ENCODE measurements at regions not wholly inside any gene's neighbourhood (a gene's known extent, or its start where the extent isn't known, plus 50 kb on each side); places are given as distances from the start of the nearest gene placed in this dataset.

DNA sequence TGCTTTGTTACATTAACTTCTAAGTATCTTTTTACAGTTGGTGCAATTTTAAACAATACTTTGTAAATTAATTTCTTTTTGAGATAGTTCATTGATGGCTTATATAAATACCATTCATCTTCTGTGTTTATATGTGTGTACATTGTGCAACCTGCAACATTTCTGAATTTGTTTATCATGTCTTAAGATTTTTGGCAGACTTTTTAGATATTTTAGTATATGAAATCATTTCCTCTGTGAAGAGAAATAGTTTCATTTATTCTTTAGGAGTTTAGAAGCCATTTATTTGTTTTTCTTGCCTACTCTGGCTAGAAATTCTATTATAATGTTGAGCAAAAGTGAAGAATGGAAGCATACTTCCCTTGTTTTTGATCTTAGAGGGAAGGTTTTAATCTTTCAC lies 337.8 kb upstream of the DSEL start:
- no TSS peak for BruUV-seq (replicated peaks)
- POLR2A ChIA-PET (ENCODE audit: unreplicated experiment), result no interaction called here

DNA sequence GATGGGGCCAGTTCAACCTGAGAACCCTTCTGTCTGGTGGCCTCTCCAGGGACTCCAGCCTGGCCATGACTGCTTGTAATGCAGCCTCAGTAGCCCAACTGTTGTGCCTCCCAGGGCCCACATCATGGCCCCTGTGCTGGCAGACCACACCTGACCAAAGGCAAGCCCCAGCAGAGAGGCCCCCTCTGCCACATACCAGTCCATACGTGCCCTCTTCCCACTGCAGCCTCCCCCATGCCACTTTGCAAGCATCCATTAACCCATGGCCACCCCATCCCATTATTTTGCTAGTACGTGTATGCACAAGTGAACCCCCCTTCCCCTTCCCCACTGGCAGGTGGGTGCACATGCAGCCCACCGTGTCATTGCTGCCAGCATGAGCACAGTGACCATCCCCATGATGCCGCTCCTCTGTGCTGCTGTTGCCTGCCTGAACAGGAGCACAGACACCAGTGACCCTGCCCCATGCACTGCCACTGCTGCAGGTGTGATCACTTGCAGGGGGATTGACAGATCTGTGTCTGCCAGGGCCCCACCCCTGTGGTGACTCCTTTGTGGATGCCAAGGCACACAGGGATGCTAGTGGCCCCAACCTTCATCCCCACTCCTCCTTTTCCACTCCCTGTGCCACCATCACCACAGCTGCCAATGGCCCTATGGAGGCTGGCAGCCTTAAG lies 330.0 kb upstream of the DSEL start:
- CTCF ChIA-PET, result no interaction called here
- H3K4me1 ChIP-seq (replicated peaks; ENCODE audit: insufficient read depth), result no peaks in the 10 kb centered on the region
- no peak for DNase-seq
- H3K79me2 ChIP-seq (ENCODE audit: low read depth), result no peaks in the 10 kb centered on the region
- TF ChIP-seq, protein P1, sequence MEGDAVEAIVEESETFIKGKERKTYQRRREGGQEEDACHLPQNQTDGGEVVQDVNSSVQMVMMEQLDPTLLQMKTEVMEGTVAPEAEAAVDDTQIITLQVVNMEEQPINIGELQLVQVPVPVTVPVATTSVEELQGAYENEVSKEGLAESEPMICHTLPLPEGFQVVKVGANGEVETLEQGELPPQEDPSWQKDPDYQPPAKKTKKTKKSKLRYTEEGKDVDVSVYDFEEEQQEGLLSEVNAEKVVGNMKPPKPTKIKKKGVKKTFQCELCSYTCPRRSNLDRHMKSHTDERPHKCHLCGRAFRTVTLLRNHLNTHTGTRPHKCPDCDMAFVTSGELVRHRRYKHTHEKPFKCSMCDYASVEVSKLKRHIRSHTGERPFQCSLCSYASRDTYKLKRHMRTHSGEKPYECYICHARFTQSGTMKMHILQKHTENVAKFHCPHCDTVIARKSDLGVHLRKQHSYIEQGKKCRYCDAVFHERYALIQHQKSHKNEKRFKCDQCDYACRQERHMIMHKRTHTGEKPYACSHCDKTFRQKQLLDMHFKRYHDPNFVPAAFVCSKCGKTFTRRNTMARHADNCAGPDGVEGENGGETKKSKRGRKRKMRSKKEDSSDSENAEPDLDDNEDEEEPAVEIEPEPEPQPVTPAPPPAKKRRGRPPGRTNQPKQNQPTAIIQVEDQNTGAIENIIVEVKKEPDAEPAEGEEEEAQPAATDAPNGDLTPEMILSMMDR (conservative IDR thresholded peaks at IDR 0.05), result no peak
- no peak for TF ChIP-seq EZH2 (IDR thresholded peaks at IDR 0.05; ENCODE audit: low read depth)
- intact Hi-C loops (cut with micrococcal nuclease; ENCODE audit: unreplicated experiment), result no loop called here
- H3K9me3 ChIP-seq (ENCODE audit: insufficient read depth, low read depth), result no peaks in the 10 kb centered on the region
- no peaks in the 10 kb centered on the region; the same call in 1 of the 2 replicates for H3K9me2 ChIP-seq (ENCODE audit: insufficient read depth)
- no peaks in the 10 kb centered on the region for H3F3A ChIP-seq (ENCODE audit: insufficient read depth, low read depth)
- no peak overlapping the region for H3K4me3 ChIP-seq
- H3K27ac ChIP-seq, result no peak overlapping the region
- no peaks in the 10 kb centered on the region for H4K20me1 ChIP-seq (ENCODE audit: insufficient read depth)
- POLR2A ChIA-PET (ENCODE audit: unreplicated experiment), result no interaction called here
- no TSS peak for BruUV-seq (replicated peaks)
- no peak overlapping the region for H3K4me2 ChIP-seq
- H2AFZ ChIP-seq, result no peak overlapping the region
- H3K36me3 ChIP-seq (ENCODE audit: low read depth), result no peaks in the 10 kb centered on the region
- no peaks in the 10 kb centered on the region for H3K27me3 ChIP-seq (ENCODE audit: insufficient read depth, low read depth)

More for the DNA sequence above, 337.8 kb upstream of the DSEL start:
- no peaks in the 10 kb centered on the region for H4K20me1 ChIP-seq (ENCODE audit: insufficient read depth)
- H3K9me2 ChIP-seq (ENCODE audit: insufficient read depth), result no peaks in the 10 kb centered on the region; the same call in 1 of the 2 replicates
- H3K4me1 ChIP-seq (replicated peaks; ENCODE audit: insufficient read depth), result no peaks in the 10 kb centered on the region
- H3K27me3 ChIP-seq (ENCODE audit: insufficient read depth, low read depth), result no peaks in the 10 kb centered on the region
- H3F3A ChIP-seq (ENCODE audit: insufficient read depth, low read depth), result no peaks in the 10 kb centered on the region
- no peak overlapping the region for H3K4me3 ChIP-seq
- no peak overlapping the region for H3K27ac ChIP-seq
- CTCF ChIA-PET, result no interaction called here
- H3K9me3 ChIP-seq (ENCODE audit: insufficient read depth, low read depth), result no peaks in the 10 kb centered on the region
- intact Hi-C loops (cut with micrococcal nuclease; ENCODE audit: unreplicated experiment), result no loop called here
- H2AFZ ChIP-seq, result no peak overlapping the region
- H3K36me3 ChIP-seq (ENCODE audit: low read depth), result no peaks in the 10 kb centered on the region
- no peaks in the 10 kb centered on the region for H3K79me2 ChIP-seq (ENCODE audit: low read depth)
- TF ChIP-seq, protein P1 (conservative IDR thresholded peaks at IDR 0.05), result no peak
- TF ChIP-seq EZH2 (IDR thresholded peaks at IDR 0.05; ENCODE audit: low read depth), result no peak
- H3K4me2 ChIP-seq, result no peak overlapping the region
- DNase-seq, result no peak

DNA sequence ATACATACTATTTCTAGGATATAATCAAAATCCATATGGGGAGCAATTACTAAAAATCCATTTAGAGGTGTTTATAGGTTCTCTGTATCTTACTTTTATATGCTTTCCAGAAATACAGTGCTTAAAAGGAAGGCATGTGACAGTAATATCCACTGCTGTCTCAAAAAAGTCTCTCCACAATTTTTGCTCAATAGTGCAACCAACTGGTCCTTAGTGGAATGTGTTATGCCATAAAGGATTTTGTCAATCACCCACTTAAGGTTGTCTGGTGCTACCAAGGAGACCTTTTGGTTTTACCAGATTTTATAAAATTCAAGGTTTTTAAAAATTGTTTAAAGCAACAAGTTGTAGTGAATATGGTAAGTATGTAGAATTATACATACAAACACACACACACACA lies 328.5 kb upstream of the DSEL start:
- no peaks in the 10 kb centered on the region for H3K4me1 ChIP-seq (replicated peaks; ENCODE audit: insufficient read depth)
- no peak for DNase-seq
- CTCF ChIA-PET, result no interaction called here
- H3F3A ChIP-seq (ENCODE audit: insufficient read depth, low read depth), result no peaks in the 10 kb centered on the region
- H2AFZ ChIP-seq, result no peak overlapping the region
- intact Hi-C loops (cut with micrococcal nuclease; ENCODE audit: unreplicated experiment), result no loop called here
- H3K9me2 ChIP-seq (ENCODE audit: insufficient read depth), result no peaks in the 10 kb centered on the region; the same call in 1 of the 2 replicates
- no peaks in the 10 kb centered on the region for H3K79me2 ChIP-seq (ENCODE audit: low read depth)
- no peak overlapping the region for H3K4me3 ChIP-seq
- TF ChIP-seq, protein P1 (conservative IDR thresholded peaks at IDR 0.05), result no peak
- TF ChIP-seq EZH2 (IDR thresholded peaks at IDR 0.05; ENCODE audit: low read depth), result no peak
- no peaks in the 10 kb centered on the region for H3K9me3 ChIP-seq (ENCODE audit: insufficient read depth, low read depth)
- no peaks in the 10 kb centered on the region for H4K20me1 ChIP-seq (ENCODE audit: insufficient read depth)
- POLR2A ChIA-PET (ENCODE audit: unreplicated experiment), result no interaction called here
- H3K4me2 ChIP-seq, result no peak overlapping the region
- H3K27ac ChIP-seq, result no peak overlapping the region
- H3K36me3 ChIP-seq (ENCODE audit: low read depth), result no peaks in the 10 kb centered on the region
- no peaks in the 10 kb centered on the region for H3K27me3 ChIP-seq (ENCODE audit: insufficient read depth, low read depth)
- no TSS peak for BruUV-seq (replicated peaks)
